GM19324 (cell line): ENCODE measurements at regions not wholly inside any gene's neighbourhood (a gene's known extent, or its start where the extent isn't known, plus 50 kb on each side); places are given as distances from the start of the nearest gene placed in this dataset.

Experiments used
- ATAC-seq: cut with Tn5 transposase; IDR thresholded peaks from one replicate; pipeline ENCODE4 v1.9.1; 2021; ENCODE audit warnings: mild to moderate bottlenecking, moderate library complexity; ENCODE audit not compliant: unreplicated experiment, low FRiP score

GRCh38 chrX:45762699-45763647, 562.3 kb upstream of the DIPK2B start:
- ATAC-seq: no peak

- no peak for ATAC-seq
Measured at GRCh38 chrX:45761920-45762319, 561.2 kb upstream of the DIPK2B start.

- no peak for ATAC-seq
Measured at GRCh38 chrX:45760187-45760742, 559.6 kb upstream of the DIPK2B start.

GRCh38 chrX:45758738-45759397, 558.2 kb upstream of the DIPK2B start:
- ATAC-seq: peak; percentile 64

DNA sequence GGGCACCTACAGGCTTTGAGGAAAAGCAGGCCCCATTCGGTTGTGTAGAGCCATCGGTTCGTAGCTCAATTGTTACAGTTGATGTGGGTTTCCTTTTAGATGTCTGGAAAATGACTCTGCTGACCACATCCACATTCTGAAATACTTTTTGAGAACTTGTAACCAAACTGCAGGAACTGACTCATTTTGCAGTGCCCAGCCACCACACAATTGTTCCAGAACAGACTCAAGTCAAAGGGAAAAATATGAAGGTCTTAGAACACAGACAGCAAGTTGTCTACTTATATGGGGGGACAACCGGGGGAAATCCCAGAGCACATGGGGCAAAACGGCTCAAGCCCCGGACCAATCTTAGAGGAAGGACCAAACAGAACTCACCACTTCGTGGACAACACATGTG, 557.6 kb upstream of the DIPK2B start:
- ATAC-seq: no peak

GRCh38 chrX:45757272-45757671, 556.6 kb upstream of the DIPK2B start:
- ATAC-seq: no peak

DNA sequence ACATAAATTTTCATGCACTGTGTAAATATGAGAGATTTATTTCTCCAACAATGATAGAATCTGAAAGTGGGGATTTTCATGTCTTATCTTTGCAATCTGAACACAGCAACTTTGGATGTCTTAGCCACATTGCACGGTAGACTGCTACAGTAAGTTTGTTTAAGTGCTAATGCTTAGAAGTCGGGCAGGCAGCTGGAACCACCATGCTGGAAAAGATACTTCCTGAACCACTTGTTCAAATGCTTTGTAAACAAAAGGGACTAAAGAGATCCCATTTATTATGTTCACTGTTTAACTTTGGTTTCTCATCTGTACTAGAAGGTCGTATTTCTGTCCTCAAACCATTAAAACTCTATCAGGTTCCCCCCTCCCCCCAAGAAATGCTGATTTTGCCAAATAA, 555.9 kb upstream of the DIPK2B start:
- no peak for ATAC-seq

- ATAC-seq: no peak
Measured at GRCh38 chrX:45755703-45756102, 555.0 kb upstream of the DIPK2B start.

GRCh38 chrX:45751156-45751555, 550.5 kb upstream of the DIPK2B start:
- no peak for ATAC-seq

DNA sequence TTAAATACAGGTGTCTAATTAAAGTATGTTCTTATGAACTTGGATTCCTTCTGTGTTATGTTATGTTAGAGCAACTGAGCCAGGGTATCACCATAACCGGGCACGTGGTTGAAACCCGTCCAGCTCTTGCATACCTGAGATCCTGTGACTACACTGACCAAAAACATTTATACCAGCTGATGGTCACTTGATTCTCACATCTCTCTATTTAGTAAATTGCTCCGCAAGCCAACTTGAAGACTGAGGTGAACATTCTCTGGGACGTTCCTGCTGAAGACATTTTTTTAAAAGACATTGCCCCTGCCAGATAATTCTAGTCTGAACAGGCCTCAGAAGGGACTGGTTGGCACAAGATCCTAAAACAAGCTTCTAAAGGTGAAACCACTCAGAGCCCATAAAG, 550.0 kb upstream of the DIPK2B start:
- no peak for ATAC-seq

DNA sequence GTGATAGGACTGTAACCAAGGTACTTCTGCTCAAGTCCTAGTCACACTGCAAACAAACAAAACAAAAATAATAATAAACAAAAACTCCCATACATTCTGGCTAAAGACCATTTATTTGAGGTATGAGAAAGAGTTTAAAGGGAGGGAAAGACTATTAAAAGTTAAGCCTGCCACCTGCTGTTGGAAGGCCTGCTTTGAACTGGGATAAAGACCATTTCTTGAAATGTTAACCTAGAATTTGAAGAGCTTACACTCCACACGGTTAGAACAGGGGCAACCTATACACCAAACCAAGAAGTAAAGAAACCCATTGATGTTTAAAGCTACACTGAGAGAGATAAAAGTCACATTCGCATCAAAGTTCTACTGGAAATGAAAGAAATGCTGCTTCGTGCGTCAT, 548.7 kb upstream of the DIPK2B start:
- ATAC-seq: no peak

DNA sequence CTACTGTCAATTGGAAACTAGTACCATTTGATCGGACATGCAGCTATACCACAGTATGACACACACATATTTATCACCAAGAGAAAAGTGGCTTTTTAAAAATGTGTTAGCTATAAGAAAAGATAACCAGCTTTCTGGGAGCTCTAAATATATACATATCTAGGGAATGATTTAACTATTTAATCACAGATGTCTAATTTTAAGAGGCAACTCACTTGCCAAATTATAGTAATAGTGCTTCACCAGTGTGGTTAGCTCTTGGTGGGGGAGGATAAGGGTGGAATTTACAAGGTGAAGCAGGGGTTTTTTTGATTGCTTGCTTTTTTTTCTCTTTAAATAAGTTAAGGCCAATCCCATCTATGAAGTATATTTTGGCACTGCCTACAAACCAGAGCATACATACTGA, 547.7 kb upstream of the DIPK2B start:
- no peak for ATAC-seq

GRCh38 chrX:45747905-45748304, 547.2 kb upstream of the DIPK2B start:
- ATAC-seq: no peak

GRCh38 chrX:45745479-45745878, 544.8 kb upstream of the DIPK2B start:
- no peak for ATAC-seq

DNA sequence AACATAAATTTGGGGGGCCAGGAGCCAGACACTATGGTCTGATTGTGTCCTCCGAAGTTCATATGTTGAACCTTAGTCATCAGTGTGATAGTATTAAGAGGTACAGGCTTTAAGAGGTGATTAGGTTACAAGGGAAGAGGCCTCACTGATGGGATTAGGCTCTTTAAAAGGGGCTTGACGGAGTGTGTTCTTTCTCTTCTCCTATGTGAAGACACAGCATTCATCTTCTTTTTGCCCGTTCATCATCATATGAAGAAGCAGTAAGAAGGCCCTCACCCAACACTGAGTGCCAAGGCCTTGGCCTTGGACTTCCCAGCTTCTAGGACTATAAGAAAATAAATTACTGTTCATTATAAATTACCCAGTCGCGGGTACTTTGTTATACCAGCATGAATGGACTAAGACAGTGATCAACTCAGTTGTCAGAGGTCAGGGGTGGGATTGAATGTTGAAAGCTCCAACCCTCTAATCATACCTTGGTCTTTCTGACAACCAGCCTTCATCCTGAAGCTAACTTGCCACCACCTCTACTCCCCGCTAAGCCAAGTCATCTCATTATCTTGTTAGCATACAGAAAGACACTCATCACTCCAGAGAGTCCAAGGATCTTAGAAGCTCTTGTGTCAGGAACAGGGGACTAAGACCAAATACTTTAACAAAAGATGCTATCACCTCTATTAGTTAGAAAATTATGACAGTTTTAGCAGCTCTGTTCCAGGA, 543.4 kb upstream of the DIPK2B start:
- ATAC-seq: no peak

- ATAC-seq: peak; percentile 67
Measured at GRCh38 chrX:45743081-45743533, 542.4 kb upstream of the DIPK2B start.

- ATAC-seq: no peak
Measured at GRCh38 chrX:45740291-45740690, 539.6 kb upstream of the DIPK2B start.

GRCh38 chrX:45735571-45735970, 534.9 kb upstream of the DIPK2B start:
- ATAC-seq: no peak

DNA sequence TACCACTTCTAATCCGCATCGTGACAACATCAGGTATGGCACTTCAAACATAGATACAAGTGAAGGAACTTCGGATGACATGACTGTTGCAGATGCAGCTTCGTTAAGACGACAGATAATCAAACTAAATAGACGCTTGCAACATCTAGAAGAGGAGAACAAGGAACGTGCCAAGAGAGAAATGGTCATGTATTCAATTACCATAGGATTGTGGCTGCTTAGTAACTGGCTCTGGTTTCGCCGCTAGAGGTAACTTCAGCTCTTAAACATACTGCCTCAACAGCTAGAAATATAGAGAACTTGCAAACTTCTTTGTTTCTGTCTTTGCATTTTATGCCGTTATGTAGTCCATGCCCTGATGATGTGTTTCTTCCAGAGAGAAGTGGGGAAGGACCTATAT, 530.8 kb upstream of the DIPK2B start:
- ATAC-seq: no peak

GRCh38 chrX:45727761-45728160, 527.1 kb upstream of the DIPK2B start:
- no peak for ATAC-seq

DNA sequence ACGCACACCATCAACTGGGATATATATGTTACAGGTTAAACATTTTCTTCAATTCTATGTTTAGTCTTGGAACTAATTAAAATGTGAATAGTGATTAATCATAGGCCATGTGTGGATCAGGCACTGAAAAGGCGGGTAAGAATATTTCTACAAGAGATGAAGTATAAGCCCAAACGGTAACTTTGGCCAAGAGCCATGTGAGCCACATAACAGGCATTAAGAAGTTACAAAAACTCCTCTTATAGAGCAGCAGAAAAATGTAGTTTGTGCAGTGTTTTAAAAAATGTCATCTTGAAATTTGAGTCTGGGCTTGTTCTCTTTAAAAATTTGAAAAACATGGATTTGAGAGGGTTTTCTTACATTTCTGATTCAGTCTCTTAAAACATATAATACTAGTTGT, 521.8 kb upstream of the DIPK2B start:
- ATAC-seq: no peak
